HCT116 (cell line): ENCODE measurements at regions not wholly inside any gene's neighbourhood (a gene's known extent, or its start where the extent isn't known, plus 50 kb on each side); places are given as distances from the start of the nearest gene placed in this dataset.

Experiments used
- ATAC-seq: fragments of 200-7000 bp; cut with Tn5 transposase; 2 replicates; pipeline ENCODE4 v1.9.1; 2020; ENCODE audit warnings: mild to moderate bottlenecking, moderate library complexity
- BruUV-seq: library from RNA; stranded (reverse); fragments of 400-500 nt; replicated peaks from 2 replicates; lab custom pipeline; 2021; lab: Mats Ljungman, UMichigan
- CTCF ChIA-PET: fragments of 300-600 bp; sonication (Branson Sonifier 250); formaldehyde crosslinking; loops from one replicate; lab custom pipeline; 2021; ENCODE audit warnings: antibody characterized with exemption; lab: Charles Lee
- POLR2A ChIA-PET: fragments of 300-600, 350-600 bp; sonication (Branson Sonifier 250); formaldehyde crosslinking; loops from one replicate; lab custom pipeline; 2021; ENCODE audit warnings: antibody characterized with exemption; lab: Charles Lee
- RAD21 ChIA-PET, 2 experiments: fragments of 300-600 bp; sonication (Branson Sonifier 250); formaldehyde crosslinking; loops; one replicate each; lab custom pipeline; 2023; ENCODE audit warnings: low total read pairs in 2 of 2; ENCODE audit not compliant: uncharacterized antibody in 2 of 2, unreplicated experiment in 2 of 2, low non-redundant PET in 1 of 2; lab: Charles Lee
- DNase-seq: peaks from one replicate; pipeline ENCODE4 v3.0.0-alpha.2; 2010; ENCODE audit warnings: low read depth, low spot score
- H2AFZ ChIP-seq: fragments of 200-600 bp; shearing (Covaris generic), sonication (generic); 2 replicates; pipeline ENCODE4 v1.6.1; 2017; ENCODE audit warnings: low read depth, mixed run types, mixed read lengths, antibody characterized with exemption, low read length; ENCODE audit not compliant: poor library complexity, severe bottlenecking
- H3K27ac ChIP-seq: 2 replicates; pipeline ENCODE4 v1.5.1; 2012; ENCODE audit warnings: low read depth, low read length
- H3K27me3 ChIP-seq: fragments of 200-600 bp; sonication (generic); 2 replicates; pipeline ENCODE4 v1.6.1; 2016; ENCODE audit warnings: mixed run types, low read length, mixed read lengths; ENCODE audit not compliant: insufficient read depth
- H3K36me3 ChIP-seq, 2 experiments: fragments of 200-500 bp in 1 of 2; fragments of 200-600 bp in 1 of 2; sonication (Bioruptor generic) in 1 of 2; sonication (generic) in 1 of 2; 2 replicates each; pipeline versions ENCODE4 v1.5.1 to v1.6.1; 2014 to 2016; ENCODE audit warnings: low read length in 2 of 2, inconsistent platforms in 1 of 2, mixed read lengths in 1 of 2, mixed run types in 1 of 2; ENCODE audit not compliant: insufficient read depth in 2 of 2, control insufficient read depth in 1 of 2
- H3K4me1 ChIP-seq, 2 experiments: fragments of 200-600 bp in 1 of 2; sonication (generic) in 1 of 2; 2 replicates each; pipeline versions ENCODE4 v1.5.1 to v1.6.1; 2012 to 2017; ENCODE audit warnings: low read length in 2 of 2, inconsistent platforms in 1 of 2, mild to moderate bottlenecking in 1 of 2, mixed read lengths in 1 of 2, mixed run types in 1 of 2, moderate library complexity in 1 of 2; ENCODE audit not compliant: insufficient read depth in 2 of 2, control insufficient read depth in 1 of 2
- H3K4me2 ChIP-seq: fragments of 200-600 bp; sonication (generic); 2 replicates; pipeline ENCODE4 v1.6.1; 2017; ENCODE audit warnings: mixed run types, low read length, mixed read lengths
- H3K4me3 ChIP-seq, 2 experiments: fragments of 200-600 bp in 1 of 2; sonication (generic) in 1 of 2; replicated peaks in 1 of 2; 2 replicates each; pipeline ENCODE4 v1.5.1; 2011 to 2016; ENCODE audit warnings: low read length in 2 of 2, control low read depth in 1 of 2, low read depth in 1 of 2, mild to moderate bottlenecking in 1 of 2, mixed read lengths in 1 of 2, mixed run types in 1 of 2
- H3K79me2 ChIP-seq: fragments of 200-600 bp; sonication (generic); 2 replicates; pipeline ENCODE4 v1.6.1; 2017; ENCODE audit warnings: mild to moderate bottlenecking, mixed run types, low read length, moderate library complexity, mixed read lengths; ENCODE audit not compliant: insufficient read depth
- H3K9ac ChIP-seq: fragments of 200-600 bp; sonication (generic); 2 replicates; pipeline ENCODE4 v1.6.1; 2016; ENCODE audit warnings: low read length, mixed read lengths
- H3K9me2 ChIP-seq: fragments of 200-600 bp; sonication (generic), shearing (Covaris generic); 2 replicates; pipeline ENCODE4 v1.6.1; 2017; ENCODE audit warnings: mixed run types, mild to moderate bottlenecking, moderate library complexity; ENCODE audit not compliant: insufficient read depth
- H3K9me3 ChIP-seq, 2 experiments: fragments of 200-500 bp in 1 of 2; fragments of 200-600 bp in 1 of 2; sonication (Bioruptor generic) in 1 of 2; sonication (generic) in 1 of 2; 2 replicates each; pipeline ENCODE4 v1.6.1; 2014 to 2017; ENCODE audit warnings: low read length in 2 of 2, mixed read lengths in 2 of 2, inconsistent platforms in 1 of 2, low read depth in 1 of 2, mild to moderate bottlenecking in 1 of 2, mixed run types in 1 of 2, moderate library complexity in 1 of 2; ENCODE audit not compliant: control insufficient read depth in 1 of 2, insufficient read depth in 1 of 2
- H4K20me1 ChIP-seq: fragments of 200-600 bp; sonication (generic), shearing (Covaris generic); 2 replicates; pipeline ENCODE4 v1.6.1; 2017; ENCODE audit warnings: mixed run types, mild to moderate bottlenecking, moderate library complexity; ENCODE audit not compliant: insufficient read depth
- CBX3 ChIP-seq: IDR thresholded peaks from 2 replicates; pipeline ENCODE4 v1.6.1; 2012; ENCODE audit warnings: low read depth
- CEBPB ChIP-seq: IDR thresholded peaks from 2 replicates; pipeline ENCODE4 v1.6.1; 2012; ENCODE audit warnings: low read depth
- EGR1 ChIP-seq: IDR thresholded peaks from 2 replicates; pipeline ENCODE4 v1.6.1; 2012; ENCODE audit warnings: low read depth
- ELF1 ChIP-seq: IDR thresholded peaks from 2 replicates; pipeline ENCODE4 v1.6.1; 2012; ENCODE audit warnings: low read depth, borderline replicate concordance
- EZH2phosphoT487 ChIP-seq: fragments of 200-600 bp; IDR thresholded peaks from 2 replicates; pipeline ENCODE4 v1.6.1; 2018; ENCODE audit warnings: antibody characterized with exemption, borderline replicate concordance
- FOSL1 ChIP-seq: IDR thresholded peaks from 2 replicates; pipeline ENCODE4 v1.6.1; 2012; ENCODE audit warnings: low read depth
- MAX ChIP-seq: IDR thresholded peaks from 2 replicates; pipeline ENCODE4 v1.6.1; 2012
- POLR2A ChIP-seq: IDR thresholded peaks from 2 replicates; pipeline ENCODE4 v1.7.0; 2011; ENCODE audit warnings: borderline replicate concordance; ENCODE audit not compliant: insufficient read depth, insufficient read length; ENCODE audit errors: extremely low read depth
- RAD21 ChIP-seq: IDR thresholded peaks from 2 replicates; pipeline ENCODE4 v1.6.1; 2012; ENCODE audit warnings: low read depth, mild to moderate bottlenecking
- REST ChIP-seq: IDR thresholded peaks from 2 replicates; pipeline ENCODE4 v1.6.1; 2012; ENCODE audit warnings: low read depth
- SIN3A ChIP-seq: IDR thresholded peaks from 2 replicates; pipeline ENCODE4 v1.6.1; 2012; ENCODE audit warnings: low read depth
- SP1 ChIP-seq: IDR thresholded peaks from 2 replicates; pipeline ENCODE4 v1.6.1; 2012; ENCODE audit warnings: low read depth
- SRF ChIP-seq: IDR thresholded peaks from 2 replicates; pipeline ENCODE4 v1.6.1; 2012; ENCODE audit warnings: low read depth
- TCF7L2 ChIP-seq: IDR thresholded peaks from 2 replicates; pipeline ENCODE4 v1.7.0; 2011; ENCODE audit warnings: borderline replicate concordance, inconsistent platforms; ENCODE audit not compliant: insufficient read depth, insufficient read length; ENCODE audit errors: extremely low read depth
- ZFX ChIP-seq: fragments of 450-650 bp; IDR thresholded peaks from 2 replicates; pipeline ENCODE4 v1.6.1; 2017
- ZNF274 ChIP-seq: fragments of 200-500 bp; sonication (Bioruptor generic); IDR thresholded peaks from 2 replicates; pipeline ENCODE4 v1.6.1; 2014; ENCODE audit warnings: mild to moderate bottlenecking, low read depth, low read length, inconsistent platforms
- intact Hi-C: fragments of 100-400 bp; cut with micrococcal nuclease; formaldehyde crosslinking; loops from 2 replicates; pipeline ENCODE4 v1.10.0; 2022
- TF ChIP-seq, protein P1 (sequence below), 3 experiments: fragments of 200-600 bp in 1 of 3; sonication (generic) in 1 of 3; IDR thresholded peaks in 2 of 3; conservative IDR thresholded peaks in 1 of 3; 2 replicates each; pipeline ENCODE4 v1.5.1; 2012 to 2017; ENCODE audit warnings: low read depth in 2 of 3, low read length in 2 of 3, antibody characterized with exemption in 1 of 3, borderline replicate concordance in 1 of 3, control low read depth in 1 of 3, mild to moderate bottlenecking in 1 of 3, mixed read lengths in 1 of 3, mixed run types in 1 of 3, moderate library complexity in 1 of 3; ENCODE audit not compliant: insufficient read depth in 1 of 3
- TF ChIP-seq, protein P2 (sequence below): IDR thresholded peaks from 2 replicates; pipeline ENCODE4 v1.6.1; 2012

DNA sequence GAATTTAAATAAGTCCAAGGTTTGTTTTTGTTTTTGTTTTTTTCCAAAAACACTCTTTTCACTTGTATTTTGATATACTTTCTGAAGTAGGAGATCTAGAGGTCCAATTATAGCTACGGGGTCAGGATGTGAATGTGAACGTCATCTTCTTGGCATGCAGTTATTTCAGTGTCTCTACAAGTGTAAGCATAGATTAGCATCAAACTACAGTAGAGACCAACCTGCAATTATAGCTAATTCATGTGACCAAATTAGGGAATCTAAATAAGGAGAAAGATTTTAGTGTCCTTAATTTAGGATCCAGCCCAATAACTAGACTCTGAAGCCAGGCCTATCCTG lies 107.3 kb upstream of the PALMD start:
- no TSS peak for BruUV-seq
- ATAC-seq, result no peak
- Histone ChIP-seq H3K27me3 (no peaks in the 10 kb centered on the region), H3K4me1 (no peaks in the 10 kb centered on the region), H3K79me2 (no peaks in the 10 kb centered on the region), H3K36me3 (no peaks in the 10 kb centered on the region), H3K9me2 (no peaks in the 10 kb centered on the region), H2AFZ (no peak overlapping the region), H3K27ac (no peak overlapping the region), H3K4me3 (no peak overlapping the region), H3K9me3 (no peaks in the 10 kb centered on the region), H3K9ac (no peak overlapping the region), H4K20me1 (no peaks in the 10 kb centered on the region), H3K4me2 (no peak overlapping the region)
- TF ChIP-seq CBX3, result no peak
- TF ChIP-seq EZH2phosphoT487, result no peak
- TF ChIP-seq SIN3A, result no peak
- TF ChIP-seq FOSL1, result no peak
- TF ChIP-seq CEBPB, result no peak
- no peak for TF ChIP-seq ELF1
- TF ChIP-seq, protein P1, sequence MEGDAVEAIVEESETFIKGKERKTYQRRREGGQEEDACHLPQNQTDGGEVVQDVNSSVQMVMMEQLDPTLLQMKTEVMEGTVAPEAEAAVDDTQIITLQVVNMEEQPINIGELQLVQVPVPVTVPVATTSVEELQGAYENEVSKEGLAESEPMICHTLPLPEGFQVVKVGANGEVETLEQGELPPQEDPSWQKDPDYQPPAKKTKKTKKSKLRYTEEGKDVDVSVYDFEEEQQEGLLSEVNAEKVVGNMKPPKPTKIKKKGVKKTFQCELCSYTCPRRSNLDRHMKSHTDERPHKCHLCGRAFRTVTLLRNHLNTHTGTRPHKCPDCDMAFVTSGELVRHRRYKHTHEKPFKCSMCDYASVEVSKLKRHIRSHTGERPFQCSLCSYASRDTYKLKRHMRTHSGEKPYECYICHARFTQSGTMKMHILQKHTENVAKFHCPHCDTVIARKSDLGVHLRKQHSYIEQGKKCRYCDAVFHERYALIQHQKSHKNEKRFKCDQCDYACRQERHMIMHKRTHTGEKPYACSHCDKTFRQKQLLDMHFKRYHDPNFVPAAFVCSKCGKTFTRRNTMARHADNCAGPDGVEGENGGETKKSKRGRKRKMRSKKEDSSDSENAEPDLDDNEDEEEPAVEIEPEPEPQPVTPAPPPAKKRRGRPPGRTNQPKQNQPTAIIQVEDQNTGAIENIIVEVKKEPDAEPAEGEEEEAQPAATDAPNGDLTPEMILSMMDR (IDR thresholded peaks at IDR 0.05 in 2 of 3, conservative IDR thresholded peaks at IDR 0.05 in 1 of 3; ENCODE audit: borderline replicate concordance in 1 of 3, insufficient read depth in 1 of 3, low read depth in 2 of 3, low read length in 2 of 3), result no peak
- TF ChIP-seq SRF, result no peak
- no peak for DNase-seq
- ChIA-PET CTCF (interaction anchor here (1.6 kb wide), 1 partner anchor 11 kb away, joined by 4 read pairs; no protein-coding TSS in a partner anchor), POLR2A (no interaction called here), RAD21 (no interaction called here)
- intact Hi-C loops, result no loop called here

- no peaks in the 10 kb centered on the region for H3K36me3 ChIP-seq
- H3K9me3 ChIP-seq, result no peaks in the 10 kb centered on the region
- ATAC-seq, result no peak
- no peak overlapping the region for H3K27ac ChIP-seq
- H2AFZ ChIP-seq, result no peak overlapping the region
- TF ChIP-seq, protein P2, sequence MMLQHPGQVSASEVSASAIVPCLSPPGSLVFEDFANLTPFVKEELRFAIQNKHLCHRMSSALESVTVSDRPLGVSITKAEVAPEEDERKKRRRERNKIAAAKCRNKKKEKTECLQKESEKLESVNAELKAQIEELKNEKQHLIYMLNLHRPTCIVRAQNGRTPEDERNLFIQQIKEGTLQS, result no peak
- TF ChIP-seq EZH2phosphoT487 (no peak), RAD21 (no peak), MAX (no peak), CBX3 (no peak), CEBPB (no peak), FOSL1 (no peak), SP1 (no peak), TCF7L2 (no peak), ZFX (no peak), POLR2A (no peak), EGR1 (no peak), REST (no peak), ZNF274 (no peak)
- H3K79me2 ChIP-seq, result no peaks in the 10 kb centered on the region
- intact Hi-C loops, result no loop called here
- CTCF ChIA-PET, result no interaction called here
- no peak overlapping the region for H3K9ac ChIP-seq
- DNase-seq, result no peak
- no peak overlapping the region for H3K4me3 ChIP-seq
- H4K20me1 ChIP-seq, result no peaks in the 10 kb centered on the region
- POLR2A ChIA-PET, result no interaction called here
- no peaks in the 10 kb centered on the region for H3K9me2 ChIP-seq
- RAD21 ChIA-PET, result no interaction called here
- no peak overlapping the region for H3K4me2 ChIP-seq
- BruUV-seq, result no TSS peak
- no peaks in the 10 kb centered on the region for H3K27me3 ChIP-seq
- H3K4me1 ChIP-seq, result no peaks in the 10 kb centered on the region
Observed at GRCh38 chr1:99539131-99539530, 106.8 kb upstream of the PALMD start.
